NCI-H2196 (cell line): ENCODE measurements at regions not wholly inside any gene's neighbourhood (a gene's known extent, or its start where the extent isn't known, plus 50 kb on each side); places are given as distances from the start of the nearest gene placed in this dataset.

Source experiments
- DNase-seq: peaks from one replicate; lab custom pipeline; 2025; ENCODE audit not compliant: unreplicated experiment; lab: John Stamatoyannopoulos, UW

DNA sequence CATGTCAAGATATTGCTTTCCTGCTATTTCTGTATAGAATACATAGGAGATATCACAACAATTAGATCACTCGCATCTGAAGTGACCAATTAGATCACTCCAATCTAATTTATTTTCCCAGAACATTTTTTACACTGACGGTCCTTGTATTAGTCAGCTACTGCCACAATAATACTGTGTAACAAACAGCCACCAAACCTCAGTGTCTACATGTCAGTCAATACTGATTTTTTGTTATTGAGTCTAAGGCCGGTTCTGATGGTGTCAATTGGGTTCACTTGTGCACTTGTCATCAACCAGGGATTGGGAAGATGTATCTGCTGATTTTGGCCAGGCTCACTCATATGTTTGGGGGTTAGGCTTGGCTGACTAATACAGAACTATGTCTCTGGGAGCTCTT, 275.9 kb upstream of the NFE2L3 start:
- DNase-seq: no peak

DNA sequence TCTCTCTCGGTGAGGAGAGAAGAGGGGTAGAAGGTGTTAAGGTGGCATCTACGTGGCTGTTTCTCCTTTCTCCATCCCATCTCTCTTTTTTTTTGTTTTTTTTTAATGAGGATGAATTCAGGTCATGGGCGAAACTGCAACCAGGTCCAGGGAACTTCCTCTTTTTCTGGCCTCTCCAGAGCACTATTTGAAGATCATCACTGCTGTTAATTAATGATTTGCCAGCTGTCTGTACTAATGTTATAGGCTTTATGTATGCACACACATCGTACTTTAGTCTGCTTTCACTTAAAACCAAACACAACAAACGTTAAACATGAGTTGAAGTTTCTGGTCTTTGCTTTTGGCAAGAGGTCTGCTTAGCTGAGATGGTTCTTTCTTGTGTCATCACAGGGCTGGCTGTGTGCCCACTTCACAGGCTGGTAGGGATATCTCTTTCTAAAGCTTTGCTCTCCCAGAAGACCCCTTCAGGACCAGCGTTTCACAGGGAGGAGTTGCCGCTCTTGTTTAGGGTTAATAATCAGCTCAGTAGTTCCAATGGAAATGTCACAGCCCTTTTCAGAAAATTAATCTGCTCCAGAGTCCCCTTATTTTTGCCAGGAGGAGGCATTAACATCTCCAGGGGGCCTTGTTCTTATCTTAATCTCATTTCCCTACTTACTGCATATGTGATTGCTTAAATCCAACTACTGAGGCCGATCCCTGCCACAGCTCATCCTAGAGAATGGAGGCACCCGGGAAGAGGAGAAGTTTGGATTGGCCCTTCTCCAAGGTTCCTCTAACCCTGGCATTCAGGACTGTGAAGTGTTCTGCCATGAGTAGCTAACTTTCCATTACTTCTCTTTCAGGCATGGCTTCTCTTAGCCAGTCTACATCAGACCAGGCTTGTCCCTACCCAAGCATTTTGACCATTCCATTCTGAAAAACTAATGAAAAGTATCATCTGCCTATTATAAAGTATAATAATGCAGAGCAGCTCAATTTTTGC, 273.9 kb upstream of the NFE2L3 start:
- DNase-seq: no peak

DNA sequence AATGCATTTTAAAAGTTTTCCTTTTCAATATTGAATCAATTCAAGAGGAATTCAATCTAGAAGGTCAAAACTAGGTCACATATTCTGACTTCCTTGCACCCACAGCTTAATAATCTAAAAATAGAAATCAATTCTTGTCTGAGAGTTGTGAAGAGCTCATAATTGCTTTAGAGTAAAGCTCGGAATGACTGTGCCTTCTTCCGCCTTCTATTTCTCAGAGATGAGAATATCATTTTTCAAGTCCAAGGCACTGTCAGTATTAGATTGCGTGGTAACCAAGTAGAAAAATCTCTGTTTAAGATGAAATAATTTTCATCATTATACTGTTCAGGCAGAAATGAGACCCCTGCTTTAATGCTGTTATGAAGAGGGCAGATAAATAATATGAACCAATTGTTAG, 272.2 kb upstream of the NFE2L3 start:
- no peak for DNase-seq

DNA sequence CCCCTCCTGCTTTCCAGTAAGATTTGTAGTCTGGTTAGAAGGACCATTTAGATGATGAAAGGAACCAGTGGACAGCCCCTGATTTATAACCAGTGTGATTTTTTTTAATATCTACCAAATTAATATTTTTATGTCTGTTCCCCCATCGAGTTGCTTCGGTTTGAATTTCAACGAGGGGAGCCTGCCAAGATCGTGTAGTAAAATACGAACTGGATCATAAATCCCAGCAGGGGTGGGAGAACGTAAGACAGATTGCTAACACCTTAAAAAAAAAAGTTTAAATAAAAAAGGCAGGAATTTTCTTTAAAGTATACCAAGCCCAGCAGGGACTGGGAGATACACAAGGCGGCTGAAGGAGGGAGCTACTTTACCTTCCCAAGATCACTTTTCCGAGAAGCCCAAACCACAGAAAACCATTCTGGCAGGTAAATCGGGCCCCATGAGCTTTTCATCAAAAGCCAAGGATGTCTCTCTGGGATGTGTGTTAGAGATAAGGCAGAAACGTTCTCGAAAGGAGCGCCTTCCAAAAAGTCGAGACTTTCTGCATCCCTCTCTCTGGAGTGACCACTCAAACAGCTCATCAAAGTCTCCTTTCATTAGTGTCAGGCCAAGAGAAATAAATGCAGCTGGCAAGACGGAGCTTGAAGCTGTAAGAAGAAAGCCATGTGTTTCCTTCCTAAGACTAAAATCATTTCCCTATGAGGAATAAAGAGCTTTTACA, 270.5 kb upstream of the NFE2L3 start:
- DNase-seq: no peak

DNA sequence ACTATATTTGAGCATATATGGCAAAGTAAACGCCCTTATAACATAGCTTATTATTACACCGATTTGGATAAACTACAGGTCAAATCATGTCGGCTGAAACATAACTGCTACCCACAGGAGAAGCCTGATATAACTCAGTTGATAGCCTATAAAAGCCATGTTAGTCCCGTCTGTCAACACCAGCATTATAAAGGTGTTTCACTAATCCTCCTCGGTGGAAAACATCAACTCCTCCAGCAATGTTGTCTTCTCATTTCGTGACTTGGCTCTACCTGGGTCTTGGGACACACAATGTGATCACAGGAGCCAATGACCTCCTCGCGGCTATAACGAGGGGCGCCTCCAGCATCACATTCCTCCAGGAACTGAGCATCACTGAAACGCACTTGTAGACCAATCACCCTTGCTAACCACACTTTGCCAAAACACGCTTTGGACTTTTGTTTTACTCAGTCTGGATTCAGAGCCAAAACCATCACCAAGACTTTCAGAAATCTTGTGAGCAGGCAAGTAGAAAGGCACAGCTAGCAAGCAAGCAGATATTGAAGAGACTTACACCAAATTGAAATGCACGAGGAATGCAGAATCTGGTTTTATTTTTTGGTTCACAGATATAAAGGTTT, 269.7 kb upstream of the NFE2L3 start:
- DNase-seq: no peak

DNA sequence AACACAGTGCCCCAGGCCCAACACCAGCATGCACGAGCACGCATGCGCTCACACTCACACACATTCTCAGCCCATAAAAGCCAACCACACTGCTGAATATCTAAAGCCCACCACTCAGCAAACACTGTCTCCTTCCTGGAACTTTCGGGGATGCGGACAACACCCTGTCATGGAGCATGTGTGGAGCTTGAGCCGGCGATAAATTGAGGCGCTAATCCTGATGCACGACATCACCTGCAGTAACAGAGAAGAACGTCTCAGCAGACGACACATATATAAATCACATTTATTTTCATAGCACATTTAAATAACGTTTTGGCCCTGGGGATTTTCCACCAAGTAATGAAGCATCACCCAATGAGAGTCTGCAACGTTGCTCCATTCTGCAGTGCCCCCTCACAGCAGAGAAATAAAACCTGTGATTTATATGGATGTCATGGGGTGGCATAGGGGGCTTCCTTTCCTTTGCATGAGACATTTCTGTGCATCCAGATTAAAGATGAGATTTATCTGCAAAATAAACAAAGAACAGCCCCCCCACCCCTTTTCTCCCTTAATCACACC, 267.7 kb upstream of the NFE2L3 start:
- DNase-seq: no peak

DNA sequence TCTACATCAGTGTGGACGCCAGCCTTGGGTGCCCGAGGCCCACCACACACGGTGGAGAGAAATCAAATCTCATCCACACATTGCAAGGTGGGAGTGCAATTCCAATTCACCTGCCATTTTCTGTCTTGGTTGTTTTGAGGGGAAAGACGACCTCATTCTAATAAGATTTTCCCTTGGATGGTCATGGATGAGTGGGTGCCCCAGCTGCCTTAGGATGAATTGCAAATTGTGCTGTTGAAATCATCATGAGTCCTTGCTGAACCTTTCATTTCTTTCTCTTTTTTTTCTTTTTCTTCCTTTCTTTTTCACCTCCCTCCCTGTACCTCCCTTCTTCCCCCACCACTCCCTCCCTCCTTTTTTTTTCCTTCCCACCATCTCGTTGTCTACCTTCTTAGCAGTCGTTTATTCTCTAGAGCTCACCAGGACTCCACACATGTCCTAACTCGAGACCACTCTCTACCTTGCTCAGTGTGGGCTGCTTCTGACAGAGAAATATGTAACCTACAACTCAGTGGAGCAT, 266.9 kb upstream of the NFE2L3 start:
- DNase-seq: no peak

DNA sequence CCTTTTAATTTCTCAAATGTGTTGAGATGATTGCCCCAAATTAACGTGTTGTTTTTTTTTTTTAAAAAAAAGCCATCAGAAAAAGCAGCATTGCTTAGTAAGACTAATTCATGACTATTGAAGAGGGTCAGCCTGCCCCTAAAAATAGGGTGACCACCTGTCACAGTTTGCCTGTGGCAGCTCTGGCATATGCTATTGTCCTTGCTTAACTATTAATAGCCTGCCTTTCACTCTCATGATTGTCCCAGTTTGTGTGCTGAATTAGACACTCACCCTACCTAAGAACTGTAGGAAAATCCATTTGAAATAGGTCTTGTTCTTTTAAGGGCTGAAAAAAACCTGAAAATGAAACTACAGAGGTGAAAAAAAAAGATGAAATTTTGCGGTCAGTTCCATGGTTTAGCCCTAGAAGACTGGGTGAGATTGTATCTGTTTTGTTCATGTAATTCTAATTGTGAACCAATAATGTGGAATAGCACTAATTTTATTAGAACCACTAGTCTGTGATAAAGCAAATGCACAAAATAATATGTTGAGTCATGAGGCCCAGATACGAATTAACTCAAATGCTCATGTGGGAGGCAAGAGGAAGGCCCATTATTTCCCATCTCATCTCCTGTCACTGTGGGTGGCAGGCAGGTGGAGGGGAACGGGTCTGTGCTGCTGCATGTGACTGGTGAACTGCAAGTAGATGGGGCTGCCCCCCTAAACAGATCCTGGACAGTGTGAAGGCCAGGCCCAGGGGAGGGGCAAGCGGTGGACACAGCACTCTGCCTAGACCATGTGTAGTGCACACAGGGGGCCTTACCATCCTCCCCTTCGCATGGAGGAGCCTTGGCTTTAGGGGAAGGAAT, 265.4 kb upstream of the NFE2L3 start:
- no peak for DNase-seq

DNA sequence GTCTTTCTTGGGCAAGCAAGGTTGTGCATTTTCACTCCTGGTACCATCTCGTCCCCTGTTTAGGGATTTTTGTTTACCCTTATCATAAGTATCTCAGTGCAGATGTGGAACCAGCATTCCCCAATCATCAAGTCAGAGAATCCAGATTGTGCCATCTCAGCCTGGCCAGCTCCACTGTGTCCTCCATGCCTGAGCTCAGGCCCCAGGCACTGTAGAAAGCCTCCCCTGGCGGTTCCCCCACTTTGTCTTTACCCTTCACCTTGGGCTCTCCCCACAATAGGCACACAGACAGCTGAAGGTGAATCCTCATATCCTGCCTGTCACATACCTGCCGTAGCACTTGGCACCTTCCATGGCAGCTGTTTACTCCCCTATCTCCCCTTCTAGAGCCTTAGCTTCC, 264.7 kb upstream of the NFE2L3 start:
- no peak for DNase-seq

DNA sequence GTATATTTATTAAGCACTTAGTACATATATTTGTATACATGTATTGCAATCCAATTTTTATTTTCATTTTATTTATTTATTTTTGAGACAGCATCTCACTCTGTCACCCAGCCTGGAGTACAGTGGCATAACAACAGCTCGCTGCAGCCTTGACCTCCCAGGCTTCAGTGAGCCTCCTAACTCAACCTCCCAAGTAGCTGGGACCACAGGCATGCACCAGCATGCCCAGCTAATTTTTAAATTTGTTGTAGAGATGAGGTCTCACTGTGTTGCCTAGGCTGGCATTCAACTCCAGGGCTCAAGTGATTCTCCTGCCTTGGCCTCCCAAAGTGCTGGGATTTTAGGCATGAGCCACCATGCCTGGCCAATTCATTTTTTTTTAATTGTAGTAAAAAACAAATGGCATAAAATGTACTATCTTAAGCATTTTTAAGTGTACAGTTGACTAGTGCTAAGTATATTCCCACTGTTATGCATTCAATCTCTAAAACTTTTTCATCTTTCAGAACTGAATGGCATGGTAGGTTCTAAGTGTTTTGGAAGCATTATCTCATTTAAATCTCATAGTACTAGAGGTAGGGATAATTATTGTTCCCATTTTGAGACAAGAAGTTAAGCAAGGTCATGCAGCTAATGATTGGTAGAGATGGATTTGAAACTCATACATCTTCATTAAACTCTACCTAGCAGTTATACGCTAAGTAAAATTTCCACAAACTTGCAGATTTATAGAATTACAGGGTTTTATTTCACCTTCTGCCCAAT, 264.0 kb upstream of the NFE2L3 start:
- no peak for DNase-seq

DNA sequence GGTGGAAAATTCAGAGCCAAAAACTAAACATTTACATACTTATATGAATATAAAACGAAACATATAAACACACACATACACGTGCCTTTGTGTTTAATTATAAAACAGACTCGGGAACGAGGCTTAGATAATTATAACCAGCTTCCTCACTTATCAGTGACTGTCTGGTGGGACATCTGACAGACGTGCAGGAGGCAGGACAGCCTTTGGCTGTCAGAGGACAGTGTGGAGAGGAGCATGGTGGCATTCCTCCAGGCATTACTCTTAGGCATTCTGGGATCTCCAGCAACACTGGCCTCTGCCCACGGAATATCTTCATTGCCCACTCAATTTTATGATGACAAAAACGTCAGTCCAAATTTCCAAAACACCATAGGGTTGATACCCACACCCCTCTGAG, 262.2 kb upstream of the NFE2L3 start:
- no peak for DNase-seq

DNA sequence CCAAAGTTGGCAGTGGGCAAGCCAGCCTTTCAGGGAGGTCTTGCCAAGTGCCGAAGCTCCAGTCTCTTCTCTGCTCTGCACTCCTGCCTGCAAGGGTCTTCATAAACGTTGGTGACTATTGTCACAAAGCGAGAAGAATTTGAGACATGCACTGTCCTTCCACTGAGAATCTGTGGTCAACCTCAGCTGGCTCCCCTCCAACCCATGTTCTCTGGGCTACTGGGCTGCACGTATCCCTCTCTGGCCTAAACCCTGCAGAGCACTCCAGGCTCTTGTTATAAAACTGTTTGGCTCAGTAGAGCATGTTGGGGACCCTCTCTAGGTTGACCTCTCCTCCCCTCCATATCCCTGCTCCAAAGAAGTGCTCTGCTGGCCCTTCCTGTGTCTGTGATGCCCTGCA, 260.4 kb upstream of the NFE2L3 start:
- no peak for DNase-seq

DNA sequence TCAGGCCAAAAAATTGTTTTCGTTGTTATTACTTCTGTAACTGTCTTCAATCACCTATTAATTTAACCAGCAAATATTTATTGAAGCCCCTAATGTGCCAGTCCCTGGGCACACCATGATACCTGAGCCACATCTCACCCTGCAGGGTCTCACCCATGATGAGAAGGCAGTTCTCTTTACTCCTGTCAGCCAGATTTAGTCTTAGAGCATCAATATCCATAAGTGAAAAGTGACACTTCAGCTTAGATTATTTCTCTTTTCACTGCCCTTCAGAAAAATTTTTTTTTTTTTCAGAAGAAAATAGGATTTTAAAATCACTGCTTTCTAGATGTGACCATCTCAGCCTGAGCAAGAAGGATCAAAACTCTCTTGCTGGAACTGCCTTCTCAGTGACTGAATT, 258.6 kb upstream of the NFE2L3 start:
- DNase-seq: no peak

DNA sequence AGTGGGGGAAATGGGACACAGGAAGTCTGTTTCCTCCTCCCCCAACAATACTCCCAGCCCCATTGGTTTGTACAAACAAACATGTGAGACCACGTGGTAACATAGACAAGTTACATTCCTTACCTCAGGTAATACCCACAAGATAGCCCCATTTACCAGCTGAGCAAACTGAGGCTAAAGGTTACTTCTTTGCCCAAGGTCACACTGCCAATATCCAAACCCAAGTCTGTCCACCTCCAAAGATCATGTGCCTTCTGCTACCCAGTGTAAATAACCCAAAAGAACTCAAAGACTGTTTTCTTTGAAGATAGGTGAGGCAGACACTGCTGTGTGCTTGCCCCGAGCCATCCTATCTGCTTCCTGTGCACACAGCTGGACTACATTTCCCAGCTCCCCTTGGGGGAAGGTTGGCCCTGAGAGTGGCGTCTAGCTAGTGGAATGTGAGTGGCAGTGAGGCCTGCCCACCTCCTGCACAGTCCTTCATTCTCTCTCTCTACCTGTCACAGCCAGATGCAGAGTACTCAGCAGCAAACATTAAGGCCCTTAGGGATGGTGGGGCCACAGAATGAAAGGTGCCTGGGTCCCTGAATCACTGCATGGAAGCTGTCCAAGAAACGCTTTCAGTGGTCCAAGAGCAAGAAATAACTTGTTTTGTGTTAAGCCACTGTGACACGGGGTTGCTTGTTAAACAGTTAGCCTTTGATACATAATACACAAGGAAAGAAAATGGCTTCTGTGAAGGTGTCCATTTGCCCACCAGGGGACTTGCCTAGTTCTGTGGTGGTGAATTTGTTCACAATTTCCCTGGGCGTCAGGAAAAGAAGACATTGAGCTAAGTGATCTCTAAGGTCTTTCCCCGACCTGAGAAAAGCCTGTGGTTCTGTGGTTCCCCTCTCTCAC, 257.7 kb upstream of the NFE2L3 start:
- DNase-seq: no peak

DNA sequence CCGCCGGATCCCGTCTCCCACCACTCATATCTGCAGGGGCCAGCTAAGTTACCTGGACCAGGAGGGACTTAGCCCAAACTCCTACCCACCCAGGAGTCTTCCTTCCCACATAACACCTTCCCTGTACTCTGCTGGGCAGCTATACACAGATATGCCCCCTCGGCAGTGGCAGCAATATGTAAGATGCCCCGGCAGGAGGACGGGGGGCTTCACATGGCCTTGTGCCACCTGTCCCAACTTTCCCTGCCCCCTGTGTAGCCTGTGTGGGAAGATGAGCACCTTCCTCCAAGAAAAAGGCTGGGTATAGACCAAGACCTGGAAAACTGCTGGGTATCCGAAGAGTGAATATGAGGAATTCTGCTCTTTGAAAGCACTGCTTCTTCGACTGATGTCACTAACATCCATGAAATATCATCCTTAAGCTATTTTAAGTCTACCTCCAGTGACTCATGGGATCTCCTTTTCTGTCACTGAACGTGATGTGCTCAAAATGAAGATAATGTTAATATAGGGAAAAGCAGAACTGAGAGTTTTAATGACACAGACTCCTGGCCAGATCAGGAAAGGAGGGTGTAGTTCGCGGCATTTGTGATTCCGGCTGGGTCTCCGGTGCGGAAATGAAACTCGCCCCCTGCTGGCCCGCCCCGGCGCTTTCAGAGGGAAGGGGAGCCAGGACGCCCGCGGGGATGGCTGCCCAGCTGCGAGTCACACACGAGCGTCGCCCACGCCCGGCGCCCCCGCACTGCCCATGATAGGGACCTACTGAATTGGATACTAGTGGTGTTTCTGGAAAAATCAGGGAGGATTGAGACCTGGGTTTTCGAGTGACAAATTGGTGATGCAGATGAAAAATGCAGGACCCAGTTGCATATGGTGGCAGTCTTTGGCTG, 256.9 kb upstream of the NFE2L3 start:
- DNase-seq: no peak

DNA sequence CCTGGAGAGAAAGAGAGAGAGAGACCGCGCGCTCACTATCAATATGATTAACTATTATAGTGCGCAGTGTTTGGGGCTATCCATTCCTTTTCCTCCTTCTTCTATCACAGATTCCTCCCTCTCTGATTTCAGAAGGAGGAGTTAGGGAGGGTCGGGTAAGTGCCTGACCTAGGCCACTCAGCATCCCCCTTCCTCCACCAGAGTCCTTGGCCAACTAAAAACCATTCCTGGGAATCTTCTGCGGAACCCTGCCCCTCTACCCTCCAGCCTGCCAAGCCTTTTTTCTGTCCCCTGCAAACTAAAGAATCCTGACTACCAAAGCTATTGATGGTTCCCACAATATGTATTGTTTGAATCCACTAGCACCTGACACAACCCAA, 256.2 kb upstream of the NFE2L3 start:
- DNase-seq: no peak

DNA sequence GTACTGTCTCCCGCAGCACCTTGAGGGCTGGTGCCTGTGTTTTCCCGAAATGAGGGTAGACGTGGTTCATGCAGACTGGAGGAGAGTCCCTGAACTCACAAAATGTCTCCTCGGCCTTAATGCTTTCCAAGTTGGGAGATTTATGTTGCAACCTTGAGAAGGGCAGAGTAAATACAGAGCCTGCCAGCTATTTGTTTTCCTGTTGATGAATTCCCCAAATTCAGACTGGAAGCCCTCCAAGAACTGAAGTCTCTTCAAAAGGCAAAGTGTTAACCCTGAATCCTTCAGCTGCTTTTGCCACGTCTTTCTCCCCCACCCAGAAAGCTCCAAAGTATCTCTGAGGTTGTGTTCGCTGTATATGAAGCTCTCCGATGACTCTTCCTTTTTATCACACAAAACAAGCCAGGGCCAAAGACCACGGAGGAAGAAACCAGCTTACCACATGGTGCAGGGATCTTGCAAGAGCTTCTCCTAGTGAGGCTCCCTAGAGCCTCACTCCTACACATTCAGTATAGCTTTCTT, 254.7 kb upstream of the NFE2L3 start:
- no peak for DNase-seq
